G401.6 (cell line): ENCODE measurements at regions not wholly inside any gene's neighbourhood (a gene's known extent, or its start where the extent isn't known, plus 50 kb on each side); places are given as distances from the start of the nearest gene placed in this dataset.

Source experiments
- FAIRE-seq: peaks from 2 replicates; lab custom pipeline; 2012; peaks lifted over from hg19 to GRCh38; lab: Jason Lieb, UNC

GRCh38 chr10:88110822-88111221 is 247.4 kb downstream of the PTEN start:
- FAIRE-seq, result no peak

- no peak for FAIRE-seq
These were observed 247.9 kb downstream of the PTEN start for GRCh38 chr10:88111294-88111693.

- FAIRE-seq, result no peak
These were observed 249.8 kb downstream of the PTEN start for GRCh38 chr10:88113232-88113631.

- no peak for FAIRE-seq
These were observed 250.3 kb downstream of the PTEN start for GRCh38 chr10:88113657-88114272.

GRCh38 chr10:88114368-88114767 is 250.9 kb downstream of the PTEN start:
- no peak for FAIRE-seq

GRCh38 chr10:88115407-88115806 is 252.0 kb downstream of the PTEN start:
- no peak for FAIRE-seq

GRCh38 chr10:88115968-88116367 is 252.5 kb downstream of the PTEN start:
- FAIRE-seq, result no peak

- no peak for FAIRE-seq
These were observed 253.1 kb downstream of the PTEN start for GRCh38 chr10:88116481-88116880.

GRCh38 chr10:88116971-88117626 is 253.7 kb downstream of the PTEN start:
- FAIRE-seq, result no peak

GRCh38 chr10:88117869-88118632 is 254.6 kb downstream of the PTEN start:
- no peak for FAIRE-seq

GRCh38 chr10:88118729-88119128 is 255.3 kb downstream of the PTEN start:
- no peak for FAIRE-seq

- FAIRE-seq, result no peak
These were observed 255.7 kb downstream of the PTEN start for GRCh38 chr10:88119160-88119559.

- FAIRE-seq, result no peak
These were observed 256.6 kb downstream of the PTEN start for GRCh38 chr10:88120075-88120474.

- no peak for FAIRE-seq
These were observed 257.3 kb downstream of the PTEN start for GRCh38 chr10:88120599-88121333.

- FAIRE-seq, result no peak
These were observed 257.9 kb downstream of the PTEN start for GRCh38 chr10:88121361-88121760.

GRCh38 chr10:88122145-88122544 is 258.7 kb downstream of the PTEN start:
- no peak for FAIRE-seq

- FAIRE-seq, result no peak
These were observed 259.2 kb downstream of the PTEN start for GRCh38 chr10:88122576-88122975.

- no peak for FAIRE-seq
These were observed 262.3 kb downstream of the PTEN start for GRCh38 chr10:88125766-88126165.

- no peak for FAIRE-seq
These were observed 263.3 kb downstream of the PTEN start for GRCh38 chr10:88126699-88127098.

- no peak for FAIRE-seq
These were observed 263.8 kb downstream of the PTEN start for GRCh38 chr10:88127269-88127668.

- FAIRE-seq, result no peak
These were observed 264.3 kb downstream of the PTEN start for GRCh38 chr10:88127766-88128165.

- no peak for FAIRE-seq
These were observed 265.6 kb downstream of the PTEN start for GRCh38 chr10:88129013-88129412.

- no peak for FAIRE-seq
These were observed 267.5 kb downstream of the PTEN start for GRCh38 chr10:88130912-88131311.
